H1 (cell line): ENCODE measurements at regions not wholly inside any gene's neighbourhood (a gene's known extent, or its start where the extent isn't known, plus 50 kb on each side); places are given as distances from the start of the nearest gene placed in this dataset.
"Not testable (repeated sequence)": the region's sequence is repeated elsewhere in the genome, so short reads cannot be mapped to it uniquely, and the experiment has no call there.

Source experiments
- CTCF ChIA-PET: fragments of 300-600 bp; sonication (Branson Sonifier 250); formaldehyde crosslinking; loops from one replicate; lab custom pipeline; 2021; ENCODE audit not compliant: partially characterized antibody; lab: Charles Lee
- POLR2A ChIA-PET: fragments of 300-600 bp; sonication (Branson Sonifier 250); formaldehyde crosslinking; loops from one replicate; lab custom pipeline; 2021; ENCODE audit warnings: inconsistent platforms; ENCODE audit not compliant: partially characterized antibody; lab: Charles Lee
- DNase-seq, 2 experiments: peaks; one replicate each; pipeline versions ENCODE4 v3.0.0 to v3.0.0-alpha.2; 2010 to 2022; ENCODE audit warnings: low spot score in 2 of 2, low read depth in 1 of 2, mixed read lengths in 1 of 2
- FAIRE-seq: peaks from 2 replicates; lab custom pipeline; 2011; peaks lifted over from hg19 to GRCh38; lab: Jason Lieb, UNC
- H2AFZ ChIP-seq: 2 replicates; pipeline ENCODE4 v1.8.1; 2012; ENCODE audit warnings: low read length, inconsistent platforms
- H2AK5ac ChIP-seq: 2 replicates; pipeline ENCODE4 v1.6.1; 2013; ENCODE audit warnings: low read depth, low read length
- H2BK120ac ChIP-seq: replicated peaks from 2 replicates; pipeline ENCODE3; 2013; ENCODE audit warnings: low read depth, low read length, inconsistent platforms
- H2BK12ac ChIP-seq: 2 replicates; pipeline ENCODE4 v1.6.1; 2013; ENCODE audit warnings: low read depth, low read length
- H2BK15ac ChIP-seq: 2 replicates; pipeline ENCODE4 v1.6.1; 2013; ENCODE audit warnings: low read length
- H2BK20ac ChIP-seq: 2 replicates; pipeline ENCODE4 v1.6.1; 2013; ENCODE audit warnings: low read length
- H2BK5ac ChIP-seq: 2 replicates; pipeline ENCODE4 v1.6.1; 2013; ENCODE audit warnings: low read depth, low read length
- H3K14ac ChIP-seq: 2 replicates; pipeline ENCODE4 v1.6.1; 2013; ENCODE audit warnings: inconsistent platforms; ENCODE audit not compliant: insufficient read length
- H3K18ac ChIP-seq: 2 replicates; pipeline ENCODE4 v1.6.1; 2013; ENCODE audit warnings: low read length; ENCODE audit errors: extremely low read depth
- H3K23ac ChIP-seq: 2 replicates; pipeline ENCODE4 v1.6.1; 2013; ENCODE audit warnings: inconsistent platforms; ENCODE audit not compliant: insufficient read length
- H3K23me2 ChIP-seq: 2 replicates; pipeline ENCODE4 v1.6.1; 2013; ENCODE audit warnings: low read depth, low read length
- H3K27ac ChIP-seq: 2 replicates; pipeline ENCODE4 v1.6.1; 2011; ENCODE audit warnings: low read depth, low read length, inconsistent platforms
- H3K27me3 ChIP-seq, 4 experiments: replicated peaks in 1 of 4; 1 replicate in 1 of 4; 2 replicates in 3 of 4; pipeline versions ENCODE4 v1.6.1 to v1.8.1; 2011 to 2013; ENCODE audit warnings: low read length in 3 of 4, mild to moderate bottlenecking in 3 of 4, inconsistent platforms in 2 of 4, mixed read lengths in 2 of 4, moderate library complexity in 1 of 4; ENCODE audit not compliant: control insufficient read depth in 3 of 4, insufficient read depth in 3 of 4; ENCODE audit errors: extremely low read depth in 1 of 4
- H3K36me3 ChIP-seq, 4 experiments: 2 replicates each; pipeline versions ENCODE4 v1.6.1 to v1.8.1; 2011 to 2013; ENCODE audit warnings: mild to moderate bottlenecking in 4 of 4, low read length in 3 of 4, moderate library complexity in 2 of 4, control low read depth in 1 of 4, inconsistent platforms in 1 of 4; ENCODE audit not compliant: insufficient read depth in 4 of 4, control insufficient read depth in 2 of 4
- H3K4ac ChIP-seq: replicated peaks from 2 replicates; pipeline ENCODE3; 2013; ENCODE audit warnings: low read length, low read depth, mixed read lengths, inconsistent platforms; ENCODE audit not compliant: insufficient read length
- H3K4me1 ChIP-seq, 4 experiments: replicated peaks in 1 of 4; 1 replicate in 1 of 4; 2 replicates in 3 of 4; pipeline versions ENCODE4 v1.6.1 to v1.8.1; 2011 to 2013; ENCODE audit warnings: low read length in 3 of 4, inconsistent platforms in 2 of 4, mixed read lengths in 1 of 4; ENCODE audit not compliant: insufficient read depth in 4 of 4, control insufficient read depth in 3 of 4
- H3K4me2 ChIP-seq, 2 experiments: 2 replicates each; pipeline versions ENCODE4 v1.6.1 to v1.8.1; 2011 to 2013; ENCODE audit warnings: low read depth in 2 of 2, low read length in 2 of 2, control low read depth in 1 of 2, inconsistent platforms in 1 of 2, mild to moderate bottlenecking in 1 of 2; ENCODE audit not compliant: insufficient read depth in 1 of 2
- H3K4me3 ChIP-seq, 4 experiments: fragments of 200-600, 300-600 bp in 1 of 4; sonication (generic), shearing (Covaris generic), sonication (Bioruptor Twin) in 1 of 4; 2 replicates each; pipeline versions ENCODE4 v1.5.1 to v1.8.1; 2011 to 2016; ENCODE audit warnings: low read length in 4 of 4, low read depth in 3 of 4, control low read depth in 2 of 4, inconsistent platforms in 2 of 4, mild to moderate bottlenecking in 2 of 4, mixed read lengths in 1 of 4, moderate library complexity in 1 of 4; ENCODE audit not compliant: insufficient read depth in 2 of 4; ENCODE audit errors: extremely low read depth in 1 of 4
- H3K56ac ChIP-seq: replicated peaks from 2 replicates; pipeline ENCODE3; 2013; ENCODE audit warnings: low read depth, mild to moderate bottlenecking, mixed read lengths, low read length, inconsistent platforms; ENCODE audit not compliant: insufficient read length
- H3K79me1 ChIP-seq: 2 replicates; pipeline ENCODE4 v1.6.1; 2013; ENCODE audit warnings: low read depth, low read length, control low read depth
- H3K79me2 ChIP-seq, 2 experiments: 2 replicates each; pipeline versions ENCODE4 v1.6.1 to v1.8.1; 2012 to 2013; ENCODE audit warnings: low read length in 2 of 2, mild to moderate bottlenecking in 2 of 2, inconsistent platforms in 1 of 2; ENCODE audit not compliant: insufficient read depth in 2 of 2, control insufficient read depth in 1 of 2
- H3K9ac ChIP-seq, 4 experiments: replicated peaks in 1 of 4; 1 replicate in 1 of 4; 2 replicates in 3 of 4; pipeline versions ENCODE4 v1.6.1 to v1.8.1; 2011 to 2013; ENCODE audit warnings: low read depth in 3 of 4, low read length in 3 of 4, control low read depth in 2 of 4, mild to moderate bottlenecking in 2 of 4, moderate library complexity in 2 of 4, inconsistent platforms in 1 of 4; ENCODE audit errors: extremely low read depth in 1 of 4
- H3K9me3 ChIP-seq, 2 experiments: 2 replicates each; pipeline versions ENCODE4 v1.6.1 to v1.8.1; 2012 to 2013; ENCODE audit warnings: mild to moderate bottlenecking in 2 of 2, moderate library complexity in 2 of 2, control low read depth in 1 of 2, inconsistent platforms in 1 of 2, low read depth in 1 of 2, low read length in 1 of 2, mixed read lengths in 1 of 2; ENCODE audit not compliant: insufficient read depth in 2 of 2
- H4K20me1 ChIP-seq, 2 experiments: replicated peaks in 1 of 2; 2 replicates each; pipeline versions ENCODE3 to v1.8.1; 2011 to 2013; ENCODE audit warnings: inconsistent platforms in 2 of 2, low read length in 2 of 2, mild to moderate bottlenecking in 1 of 2; ENCODE audit not compliant: insufficient read depth in 2 of 2, control insufficient read depth in 1 of 2
- H4K5ac ChIP-seq: 2 replicates; pipeline ENCODE4 v1.6.1; 2013; ENCODE audit warnings: low read length, low read depth, mixed read lengths, inconsistent platforms; ENCODE audit not compliant: insufficient read length
- H4K8ac ChIP-seq: 2 replicates; pipeline ENCODE4 v1.8.0; 2013; ENCODE audit warnings: mild to moderate bottlenecking, moderate library complexity, low read length, inconsistent platforms; ENCODE audit not compliant: insufficient read depth; ENCODE audit errors: extremely low read depth
- H4K91ac ChIP-seq: replicated peaks from 2 replicates; pipeline ENCODE3; 2013; ENCODE audit warnings: low read length, mixed read lengths, inconsistent platforms; ENCODE audit not compliant: insufficient read length
- WGBS, 2 experiments: shearing (Covaris generic) in 1 of 2; methylation state at CpG; one replicate each; pipeline versions ENCODE4 v1.1.6 to v1.1.7; 2013 to 2015; ENCODE audit warnings: low lambda C conversion rate in 2 of 2, mixed read lengths in 2 of 2, inconsistent platforms in 1 of 2, low coverage in 1 of 2, missing lambda C conversion rate in 1 of 2; ENCODE audit not compliant: insufficient replicate concordance in 2 of 2, insufficient coverage in 1 of 2, insufficient read length in 1 of 2; ENCODE audit errors: extremely low coverage in 1 of 2, missing lambda C conversion rate in 1 of 2; 5-methylcytosine and 5-hydroxymethylcytosine counted together

GRCh38 chr1:199951005-199951404 is 76.5 kb upstream of the NR5A2 start:
- H3K23me2 ChIP-seq, H3K27me3 ChIP-seq, H2BK12ac ChIP-seq, H3K4me3 ChIP-seq, H3K27ac ChIP-seq, H3K4me1 ChIP-seq, H2BK15ac ChIP-seq, H3K79me1 ChIP-seq, FAIRE-seq, H3K23ac ChIP-seq, H2BK120ac ChIP-seq, H3K56ac ChIP-seq, POLR2A ChIA-PET, H3K9me3 ChIP-seq, H3K4me2 ChIP-seq, H2BK20ac ChIP-seq, H3K14ac ChIP-seq, H3K36me3 ChIP-seq, H3K18ac ChIP-seq, H4K8ac ChIP-seq, H2BK5ac ChIP-seq, H4K5ac ChIP-seq, H3K4ac ChIP-seq, H3K79me2 ChIP-seq, H2AK5ac ChIP-seq, H3K9ac ChIP-seq, H4K91ac ChIP-seq, H2AFZ ChIP-seq, DNase-seq, H4K20me1 ChIP-seq: not testable (repeated sequence)
- CTCF ChIA-PET: interaction anchor here (0.6 kb wide), 2 partner anchors 133 to 591 kb away, joined by 3 read pairs; no protein-coding TSS in a partner anchor
- 98% methylated on average over 5 of the region's 6 CpGs; no CpG with 5 or more reads in 1 of the 2 experiments for WGBS, 2 experiments
